Stimulated activated CD8-positive, alpha-beta memory T cell treated with anti-CD3 and anti-CD28 coated beads, Interleukin-4, amount 100 ng/mL, for 48 hours (primary cell): ENCODE measurements at regions not wholly inside any gene's neighbourhood (a gene's known extent, or its start where the extent isn't known, plus 50 kb on each side); places are given as distances from the start of the nearest gene placed in this dataset.
"Not testable (repeated sequence)": the region's sequence is repeated elsewhere in the genome, so short reads cannot be mapped to it uniquely, and the experiment has no call there.

Experiments used
- DNase-seq: peaks from one replicate; pipeline ENCODE4 v3.0.0-alpha.2; 2020

DNA sequence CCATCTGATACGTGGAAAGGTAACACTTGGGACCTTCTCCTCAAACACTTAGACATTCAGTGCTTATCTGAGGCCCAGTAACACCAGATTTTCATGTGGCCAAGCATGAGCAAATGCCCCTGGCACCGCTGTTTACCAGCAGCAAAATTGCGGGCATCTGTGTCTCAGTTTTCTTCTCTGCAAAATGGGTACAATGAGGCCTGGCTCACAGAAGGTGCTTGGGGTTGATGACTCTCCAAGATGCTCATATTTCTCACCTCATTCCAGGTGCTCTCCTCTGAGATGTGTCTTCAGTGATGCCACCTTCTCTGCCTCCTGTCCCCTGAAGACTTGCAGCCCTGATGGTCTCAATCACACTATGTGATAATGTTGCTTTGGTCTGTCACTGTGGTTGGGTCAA, 321.7 kb downstream of the TSN start:
- no peak for DNase-seq

DNA sequence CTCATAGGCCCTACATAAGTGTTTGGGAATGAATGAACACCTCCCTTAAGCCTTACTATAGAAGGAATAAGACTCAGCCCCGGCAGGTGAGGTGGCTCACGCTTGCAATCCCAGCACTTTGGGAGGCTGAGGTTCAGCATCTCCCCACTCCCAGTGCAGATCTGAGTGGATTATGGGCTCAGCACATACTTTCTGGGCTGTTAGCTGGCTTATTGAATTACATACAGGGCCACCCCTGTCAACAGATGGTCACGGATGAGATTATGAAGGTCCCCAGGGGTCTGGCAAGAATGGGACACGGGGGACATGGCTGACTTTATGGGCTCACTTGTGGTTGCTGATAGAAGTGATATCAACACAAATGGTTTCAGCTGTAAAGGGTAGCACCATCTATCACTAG, 322.3 kb downstream of the TSN start:
- no peak for DNase-seq

DNA sequence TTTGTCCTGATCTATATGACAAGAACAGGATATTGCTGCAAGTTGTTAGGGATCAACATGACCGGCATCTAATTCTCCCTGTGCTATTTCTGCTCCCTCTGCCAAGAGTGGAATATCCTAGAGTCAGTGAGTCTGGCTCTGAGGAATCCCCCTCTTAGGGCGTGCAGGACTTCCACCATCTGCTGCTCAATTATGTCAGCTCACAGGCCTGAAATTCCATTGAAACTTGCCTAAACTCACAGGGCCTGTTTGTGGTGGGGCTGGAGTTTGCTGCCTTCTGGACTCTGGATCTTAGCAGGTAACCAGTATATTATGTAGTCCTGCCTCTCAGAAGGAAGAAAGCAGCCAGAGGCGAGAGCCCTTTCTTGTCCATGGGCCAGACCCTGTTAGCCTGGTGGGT, 323.0 kb downstream of the TSN start:
- DNase-seq = no peak

DNA sequence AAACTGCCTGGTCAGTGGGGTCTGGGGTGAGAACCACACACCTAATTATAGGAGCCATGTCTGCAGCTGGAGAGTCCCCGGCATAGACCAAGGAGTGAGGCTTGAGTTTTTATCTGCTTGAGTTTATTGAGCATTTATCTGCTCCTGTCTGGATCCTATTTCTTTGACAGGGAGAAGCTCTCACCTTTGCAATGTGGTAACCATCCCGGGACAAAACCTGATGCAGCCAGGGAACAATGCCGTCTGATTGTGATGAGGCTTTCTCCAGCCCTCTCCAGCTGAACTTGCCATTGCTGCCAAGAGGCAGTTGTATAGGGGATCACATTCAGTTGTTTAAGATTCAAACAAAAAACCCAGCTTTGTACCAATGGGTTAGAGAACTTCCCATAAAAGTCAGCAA, 324.4 kb downstream of the TSN start:
- DNase-seq = no peak

DNA sequence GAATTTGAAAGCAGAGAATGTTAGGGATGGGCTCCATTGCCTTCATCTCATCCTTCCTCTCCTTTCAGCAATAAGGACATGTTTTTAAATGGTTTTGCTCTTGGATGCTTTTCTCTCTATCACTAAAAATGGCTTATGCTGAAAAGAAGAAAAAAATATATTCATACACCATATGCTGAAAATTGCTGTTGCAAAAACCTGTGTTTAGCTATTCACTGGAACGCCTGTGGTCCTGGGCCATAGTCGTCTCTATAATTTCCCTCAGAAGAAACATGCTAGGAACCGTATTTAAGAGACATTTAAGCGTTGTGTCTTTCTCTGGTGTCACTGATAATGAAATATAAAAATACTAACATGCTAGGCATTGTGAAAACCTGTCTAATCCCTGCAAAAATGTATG, 324.9 kb downstream of the TSN start:
- no peak for DNase-seq

DNA sequence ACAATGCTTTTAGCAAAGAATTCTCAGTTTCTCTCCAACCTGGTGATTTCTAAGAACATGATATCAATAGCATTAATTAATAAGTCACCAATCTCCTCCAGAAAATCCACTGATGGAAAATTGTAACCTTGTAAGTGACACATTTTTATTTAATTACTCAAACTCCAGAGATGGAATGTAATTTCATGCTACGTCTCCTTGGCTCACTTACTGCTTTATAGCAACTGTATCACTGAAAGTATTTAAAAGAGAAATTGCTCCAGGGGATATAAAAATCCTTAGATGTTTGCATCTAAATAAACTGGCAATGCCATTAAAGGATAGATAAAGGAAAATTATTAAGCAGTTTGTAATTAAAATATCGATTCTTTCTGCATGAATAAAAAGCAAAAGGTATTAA, 325.4 kb downstream of the TSN start:
- no peak for DNase-seq

DNA sequence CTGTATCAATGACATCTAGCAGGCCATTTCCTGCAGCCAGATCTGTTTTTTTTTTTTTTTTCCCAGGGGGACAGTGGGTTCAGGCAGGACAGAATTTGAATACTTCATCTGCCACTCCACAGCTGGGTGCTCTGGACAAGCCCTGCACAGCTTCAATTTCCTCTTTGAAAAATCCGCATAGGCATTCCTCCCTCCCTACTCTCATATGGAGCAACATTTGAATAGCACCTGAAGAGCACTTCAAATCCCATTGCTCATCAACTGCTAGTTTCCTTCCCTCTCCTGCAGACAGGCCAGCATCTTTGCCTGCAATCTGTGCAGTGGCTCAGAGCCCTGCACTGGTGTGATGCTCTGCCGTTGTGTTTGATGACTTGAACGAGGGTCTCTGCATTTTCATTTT, 326.3 kb downstream of the TSN start:
- no peak for DNase-seq

DNA sequence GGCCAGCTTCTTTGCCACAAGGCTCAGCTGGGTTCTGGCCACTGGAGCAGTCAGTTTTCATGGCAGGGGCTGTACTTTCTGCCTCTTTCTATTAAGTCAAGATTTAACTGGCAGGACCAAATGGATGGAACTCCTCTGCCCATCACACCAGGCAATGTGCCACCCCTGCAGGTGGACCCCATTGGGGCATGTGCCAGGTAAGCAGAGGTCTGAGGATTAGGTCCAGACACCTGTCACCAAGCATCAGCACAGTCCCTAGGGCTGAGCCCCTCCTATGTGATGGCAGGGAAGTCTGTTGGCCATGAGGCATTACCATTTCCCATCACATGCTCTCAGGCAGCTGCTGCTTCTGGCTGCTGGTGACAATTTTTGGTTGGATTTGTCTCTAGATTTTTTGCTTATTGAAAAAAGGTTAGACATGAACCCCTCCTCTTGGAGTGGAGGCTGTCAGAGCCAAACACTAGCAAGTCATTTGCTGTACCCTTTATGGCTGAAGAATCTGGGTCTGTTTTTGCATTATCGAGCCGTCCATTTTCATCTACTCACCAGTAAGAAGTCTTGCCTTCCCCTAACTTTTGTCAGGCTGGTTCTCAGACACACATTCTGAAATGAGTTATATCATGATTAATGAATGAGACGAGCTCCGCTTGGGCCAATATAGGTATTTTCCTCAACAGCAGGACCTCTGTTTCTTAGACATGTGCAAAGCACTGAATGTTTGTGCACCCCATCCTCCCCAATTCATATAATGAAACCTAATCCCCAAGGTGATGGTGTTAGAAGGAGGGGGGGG, 328.0 kb downstream of the TSN start:
- DNase-seq = no peak

DNA sequence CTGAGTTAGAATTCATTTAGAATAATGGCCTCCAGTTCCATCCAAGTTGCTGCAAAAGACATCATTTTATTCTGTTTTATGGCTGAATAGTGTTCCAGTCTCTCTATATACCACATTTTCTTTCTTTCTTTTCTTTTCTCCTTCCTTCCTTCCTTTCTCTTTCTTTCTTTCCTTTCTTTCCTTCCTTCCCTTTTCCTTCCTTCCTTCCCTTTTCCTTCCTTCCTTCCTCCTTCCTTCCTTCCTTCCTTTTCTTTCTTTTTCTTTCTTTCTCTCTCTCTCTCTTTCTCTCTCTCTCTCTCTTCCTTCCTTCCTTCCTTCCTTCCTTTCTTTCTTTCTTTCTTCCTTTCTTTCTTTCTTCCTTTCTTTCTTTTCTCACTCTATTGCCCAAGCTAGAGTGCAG, 330.2 kb downstream of the TSN start:
- DNase-seq = not testable (repeated sequence)

DNA sequence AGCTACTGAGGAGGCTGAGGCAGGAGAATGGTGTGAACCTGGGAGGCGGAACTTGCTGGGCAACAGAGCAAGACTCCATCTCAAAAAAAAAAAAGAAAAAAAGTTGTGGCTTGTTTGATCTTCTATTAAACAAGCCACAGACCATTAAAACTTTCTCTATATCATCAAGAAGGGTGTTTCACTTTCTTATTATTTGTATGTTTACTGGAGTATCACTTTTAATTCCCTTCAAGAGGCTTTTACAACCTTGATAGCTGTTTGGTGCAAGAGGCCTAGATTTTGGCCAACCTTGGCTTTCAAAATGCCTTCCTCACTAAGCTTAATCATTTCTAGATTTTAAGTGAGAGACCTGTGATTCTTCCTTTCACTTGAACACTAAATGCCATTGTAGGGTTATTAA, 339.1 kb downstream of the TSN start:
- no peak for DNase-seq

DNA sequence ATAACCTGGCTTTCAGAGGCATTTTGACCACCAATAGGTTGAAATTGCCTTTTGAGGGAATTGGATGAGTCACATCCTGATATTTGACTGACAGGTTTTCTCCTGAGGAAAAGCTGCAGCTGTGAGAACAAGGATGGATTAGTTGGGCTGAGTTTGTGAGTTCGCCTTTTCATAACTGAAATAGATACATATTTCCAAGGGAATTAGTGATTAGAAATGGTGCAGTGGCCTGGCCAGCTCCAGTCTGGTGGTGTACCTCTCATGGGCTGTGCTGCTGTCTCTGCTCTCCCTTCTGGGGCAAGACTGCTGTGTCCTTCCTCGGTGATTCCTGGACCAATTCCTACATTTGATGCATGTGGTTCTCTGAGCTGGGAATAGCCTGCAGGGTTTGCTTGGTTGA, 341.3 kb downstream of the TSN start:
- DNase-seq = no peak

DNA sequence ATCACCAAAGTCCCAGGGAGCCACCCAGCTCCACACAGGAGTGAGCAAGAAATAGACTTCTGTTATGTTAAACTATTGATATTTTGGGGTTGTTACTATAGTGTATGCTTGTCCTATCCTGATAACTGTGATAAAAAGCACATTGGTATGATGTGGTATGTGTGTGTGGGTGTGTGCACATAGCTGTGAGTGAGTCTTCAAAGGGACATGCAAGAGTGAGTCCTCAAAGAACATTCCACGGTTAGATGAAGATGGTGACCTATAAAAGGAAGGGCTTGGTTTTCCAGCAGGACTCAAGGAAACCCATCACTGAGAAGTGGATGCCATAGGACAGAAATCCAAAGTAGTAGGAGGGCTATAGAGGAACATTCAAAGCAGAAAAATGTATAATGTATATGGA, 342.9 kb downstream of the TSN start:
- DNase-seq = no peak

DNA sequence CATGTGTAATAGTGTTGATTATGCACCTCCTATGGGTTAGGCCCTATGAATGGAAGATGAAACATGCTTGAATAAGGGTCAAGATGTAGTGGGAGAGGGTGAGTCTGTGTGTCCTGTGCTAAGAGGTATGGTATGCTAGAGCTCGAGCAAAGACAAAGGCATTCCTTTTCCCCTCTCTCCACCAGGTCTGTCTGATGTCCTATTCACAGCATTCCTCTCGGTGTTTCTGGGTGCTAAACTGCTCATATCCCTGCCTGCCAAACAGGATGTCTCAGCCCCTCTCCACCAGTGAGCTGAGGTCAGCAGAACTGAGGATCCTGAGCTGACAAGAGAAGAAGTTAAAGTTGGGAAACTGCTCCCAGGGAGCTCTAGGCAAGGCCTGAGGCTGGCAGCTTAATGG, 344.9 kb downstream of the TSN start:
- no peak for DNase-seq

DNA sequence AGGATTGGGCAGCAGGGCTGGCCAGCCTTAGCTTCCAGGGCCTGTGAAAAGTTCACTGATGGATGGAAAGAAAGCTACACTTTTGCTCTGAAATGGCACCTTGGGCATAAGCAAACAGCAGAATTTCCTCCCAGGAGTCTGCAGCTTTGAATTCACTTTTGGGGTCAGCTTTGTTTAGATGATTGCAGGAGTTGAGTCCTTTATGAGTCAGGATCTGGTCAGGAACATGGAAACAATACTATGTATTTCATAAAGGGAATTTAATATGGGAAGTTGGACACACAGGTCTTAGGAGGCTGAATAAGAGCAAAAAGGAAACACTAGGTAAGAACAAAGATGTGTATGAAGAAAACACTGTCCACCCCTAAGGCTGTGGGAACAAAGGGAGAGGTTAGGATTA, 345.3 kb downstream of the TSN start:
- no peak for DNase-seq

DNA sequence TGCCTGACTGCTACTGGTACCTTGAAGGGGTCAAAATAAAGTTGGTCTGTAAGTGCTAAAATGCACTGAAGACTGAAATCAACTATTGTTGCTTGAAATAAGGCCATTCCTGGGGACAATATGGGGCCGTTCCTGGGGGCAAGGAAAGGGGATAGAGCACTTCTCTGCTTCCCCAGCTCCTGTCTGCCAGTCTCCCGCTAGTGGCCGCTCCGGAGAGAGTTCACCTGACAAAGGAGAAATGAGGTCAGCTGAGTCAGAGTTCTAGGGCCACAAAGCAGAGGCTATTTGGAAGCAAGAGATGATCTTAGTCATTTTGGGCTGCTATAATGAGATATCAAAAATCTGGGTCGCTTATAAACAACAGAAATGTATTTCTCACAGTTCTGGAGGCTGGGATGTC, 345.9 kb downstream of the TSN start:
- DNase-seq = no peak

DNA sequence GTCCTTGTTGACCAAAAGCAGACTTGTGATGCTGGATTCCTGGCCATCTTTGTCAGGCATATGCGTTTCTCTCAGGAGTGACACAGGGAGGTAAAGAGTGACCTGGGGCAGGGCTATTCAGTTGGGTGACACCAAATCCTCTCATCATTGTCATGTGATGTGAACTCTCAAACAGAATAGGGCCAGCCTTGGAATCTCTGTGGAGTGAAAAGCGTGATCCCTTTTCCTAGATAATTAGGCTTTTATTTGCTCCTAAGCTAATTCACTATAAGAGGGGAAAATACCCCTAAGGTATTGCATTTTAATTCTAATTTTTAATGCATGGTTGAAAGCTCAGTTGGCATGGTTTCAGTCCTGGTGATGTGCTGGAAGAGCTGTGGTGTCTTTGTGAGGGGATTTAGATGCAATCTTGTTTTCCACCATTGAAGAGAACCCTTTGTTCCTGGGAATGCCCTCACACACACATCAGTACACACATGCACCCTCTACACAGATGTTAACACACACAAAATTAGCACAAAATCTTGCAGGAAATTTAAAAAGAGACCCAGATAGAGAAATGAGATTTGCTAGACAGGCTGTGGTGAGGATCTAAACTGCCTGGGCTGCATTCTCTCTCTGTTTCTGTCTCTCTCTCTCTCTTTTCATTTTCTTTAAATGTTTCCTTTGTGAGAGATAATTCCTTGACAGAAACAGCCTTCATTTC, 349.9 kb downstream of the TSN start:
- DNase-seq = no peak

DNA sequence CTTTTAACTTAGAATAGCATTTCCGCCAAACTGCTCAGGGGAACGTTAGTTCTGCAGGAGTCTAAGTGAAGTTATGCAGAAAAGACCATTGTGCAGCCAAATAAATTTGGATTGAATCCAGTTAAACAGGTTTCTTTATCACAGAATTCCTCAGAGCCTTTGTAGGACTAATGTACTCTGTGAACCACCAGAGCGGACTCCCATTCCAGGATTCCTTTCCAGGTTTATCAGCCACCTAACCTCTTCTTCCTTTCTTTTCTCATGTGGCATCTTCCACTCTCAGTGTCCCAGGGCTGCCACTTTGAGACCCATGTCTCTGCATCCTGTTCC, 350.4 kb downstream of the TSN start:
- no peak for DNase-seq

DNA sequence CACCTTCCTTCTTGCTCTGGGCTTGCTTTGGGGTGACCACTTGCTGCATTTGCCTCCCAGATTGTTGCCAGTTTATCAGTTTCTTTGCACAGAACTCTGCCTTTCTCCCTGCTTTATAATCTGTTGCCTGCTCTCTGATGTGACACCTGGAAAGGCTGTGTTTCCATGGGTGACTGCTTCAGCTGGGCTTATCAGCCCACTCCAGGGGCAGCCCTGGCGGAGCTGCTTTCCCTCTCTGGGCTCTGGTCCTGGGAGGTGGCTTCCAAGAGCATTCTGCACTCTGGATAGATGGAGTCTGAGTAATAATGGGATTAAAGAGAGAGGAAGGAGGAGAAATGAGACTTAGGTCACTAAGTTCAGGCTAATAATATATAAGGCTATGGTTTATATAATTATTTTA, 352.7 kb downstream of the TSN start:
- DNase-seq = no peak

DNA sequence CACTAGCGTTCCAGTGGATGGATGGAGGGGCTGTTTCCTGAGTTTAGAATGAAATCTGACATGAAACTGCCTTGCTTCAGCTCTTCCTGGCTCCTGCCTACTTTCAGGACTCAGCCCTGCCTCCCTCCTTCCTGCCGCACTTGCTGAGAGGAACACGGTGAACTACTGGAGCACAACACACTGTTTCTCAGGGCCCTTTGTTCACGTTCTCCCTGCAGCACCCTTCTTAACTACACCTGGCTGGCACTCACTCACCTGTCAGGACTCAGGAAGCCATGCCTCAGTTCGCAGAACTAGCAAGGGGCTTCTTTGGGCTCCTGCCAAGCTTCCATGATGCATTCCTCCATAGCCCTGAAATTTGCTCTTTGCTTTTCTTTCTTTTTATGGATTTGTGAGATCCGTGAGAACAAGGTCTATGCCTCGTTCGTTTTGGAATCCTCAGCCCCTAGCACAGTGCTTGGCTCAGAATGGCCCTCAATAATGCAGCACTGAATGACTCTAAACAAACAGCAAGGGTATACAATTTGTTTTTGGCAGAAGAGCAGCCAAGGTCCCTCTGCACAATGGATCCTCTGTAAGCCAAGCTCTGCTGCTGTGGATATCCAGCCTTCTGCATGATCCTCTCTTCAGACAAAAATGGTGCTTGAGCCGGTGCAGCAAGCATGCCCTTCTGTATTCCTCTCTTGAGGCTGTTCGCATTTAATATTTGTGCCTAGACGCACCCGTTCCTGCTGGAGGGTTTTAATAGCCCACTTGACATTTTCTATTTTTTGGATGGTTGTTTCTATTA, 357.0 kb downstream of the TSN start:
- no peak for DNase-seq

DNA sequence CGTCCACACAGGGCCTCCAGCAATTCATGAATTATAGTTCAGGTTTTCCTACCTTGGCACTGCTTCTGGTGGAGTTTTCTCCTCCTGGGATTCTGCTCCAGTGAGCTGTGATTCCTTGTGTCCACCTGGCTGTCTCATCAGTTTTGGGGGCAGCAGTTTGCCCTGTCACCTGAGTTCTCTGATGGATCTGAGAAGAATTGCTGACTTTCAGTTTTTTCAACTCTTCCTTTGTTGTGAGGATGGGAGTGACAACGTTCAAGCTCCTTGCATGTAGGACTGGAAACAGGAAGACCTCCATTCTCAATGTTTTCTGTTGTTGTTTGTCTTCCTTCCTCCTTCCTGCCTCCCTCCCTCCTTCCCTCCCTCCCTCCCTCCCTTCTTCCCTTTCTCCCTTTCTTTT, 359.0 kb downstream of the TSN start:
- DNase-seq = no peak

DNA sequence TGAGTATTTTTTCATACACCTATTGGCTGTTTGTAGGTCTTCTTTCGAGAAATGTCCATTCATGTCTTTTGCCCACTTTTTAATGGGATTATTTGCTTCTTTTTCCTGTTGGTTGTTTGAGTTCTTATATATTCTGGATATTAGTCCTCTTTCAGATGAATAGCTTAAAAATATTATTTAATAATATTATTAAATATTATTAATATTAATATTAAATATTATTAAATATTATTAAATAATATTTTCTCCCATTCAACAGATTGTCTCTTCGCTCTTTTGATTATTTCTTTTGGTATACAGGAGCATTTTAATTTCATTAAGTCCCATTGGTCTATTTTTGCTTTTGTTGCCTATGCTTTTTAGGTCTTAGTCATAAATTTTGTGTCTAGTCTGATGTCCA, 361.9 kb downstream of the TSN start:
- no peak for DNase-seq

DNA sequence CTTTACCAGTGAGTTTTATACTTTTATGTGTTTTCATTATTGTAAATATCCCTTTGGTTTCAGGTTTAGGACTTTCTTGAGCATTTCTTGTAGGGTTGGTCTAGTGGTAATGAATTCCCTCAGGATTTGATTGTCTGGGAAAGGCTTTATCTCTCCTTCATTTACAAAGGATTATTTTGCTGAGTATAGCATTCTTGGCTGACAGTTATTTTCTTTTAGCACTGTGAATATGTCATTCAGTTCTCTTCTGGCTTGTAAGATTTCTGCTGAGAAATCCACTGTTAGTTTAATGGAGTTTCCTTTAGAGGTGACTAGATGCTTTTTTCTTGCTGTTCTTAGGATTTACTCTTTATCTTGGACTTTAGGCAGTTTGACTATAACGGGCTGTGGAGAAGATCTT, 373.9 kb downstream of the TSN start:
- no peak for DNase-seq

DNA sequence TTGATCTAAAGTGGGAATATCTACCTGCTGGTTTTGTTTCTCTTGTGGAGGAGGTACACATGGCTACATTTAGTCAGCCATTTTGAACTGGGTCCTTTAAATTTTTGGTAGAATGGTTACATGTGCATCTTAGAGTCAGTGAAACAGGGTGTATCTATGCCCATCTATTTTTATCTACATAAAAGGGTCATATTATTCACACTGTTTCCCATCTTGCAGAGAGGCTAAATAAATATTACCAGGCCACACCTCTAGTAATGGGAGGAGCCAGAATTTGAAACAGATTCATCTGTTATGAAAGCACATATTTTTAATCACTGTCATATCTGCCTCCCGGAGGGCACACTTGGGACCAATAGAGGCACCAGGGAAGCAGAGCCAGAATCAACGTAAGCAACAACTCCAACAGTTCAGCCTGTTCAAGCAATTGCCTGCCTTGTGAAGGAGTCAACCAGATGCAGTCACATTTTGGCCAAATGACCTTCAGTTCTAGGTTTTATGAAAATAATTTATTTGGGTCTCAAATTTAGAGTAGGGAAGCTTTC, 376.8 kb downstream of the TSN start:
- no peak for DNase-seq
